ENCODE measurements at regions not wholly inside any gene's neighbourhood (a gene's known extent, or its start where the extent isn't known, plus 50 kb on each side); places are given as distances from the start of the nearest gene placed in this dataset.
A peak's percentile ranks its signal among the peaks of the same experiment; 100 is the strongest.

DNA sequence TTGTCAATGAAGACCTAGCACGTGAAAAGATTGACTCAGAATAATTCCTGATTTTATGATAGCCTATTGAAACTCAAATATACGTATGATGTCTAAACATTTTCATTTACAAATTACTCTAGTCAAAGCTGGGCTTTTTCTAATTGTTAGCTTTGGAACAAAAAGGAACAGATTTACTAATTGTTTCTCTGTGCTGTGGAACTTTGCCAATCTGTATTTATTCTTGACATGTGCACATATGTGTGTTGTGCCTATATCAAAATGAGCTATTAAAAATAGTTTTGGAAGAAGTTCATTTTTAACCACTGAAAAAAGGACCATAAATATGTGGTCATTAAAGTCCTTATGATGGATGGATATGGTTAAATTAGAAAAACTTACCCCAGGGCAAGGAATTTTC, 85.4 kb upstream of the PACRGL start:
- no peak for DNase-seq

DNA sequence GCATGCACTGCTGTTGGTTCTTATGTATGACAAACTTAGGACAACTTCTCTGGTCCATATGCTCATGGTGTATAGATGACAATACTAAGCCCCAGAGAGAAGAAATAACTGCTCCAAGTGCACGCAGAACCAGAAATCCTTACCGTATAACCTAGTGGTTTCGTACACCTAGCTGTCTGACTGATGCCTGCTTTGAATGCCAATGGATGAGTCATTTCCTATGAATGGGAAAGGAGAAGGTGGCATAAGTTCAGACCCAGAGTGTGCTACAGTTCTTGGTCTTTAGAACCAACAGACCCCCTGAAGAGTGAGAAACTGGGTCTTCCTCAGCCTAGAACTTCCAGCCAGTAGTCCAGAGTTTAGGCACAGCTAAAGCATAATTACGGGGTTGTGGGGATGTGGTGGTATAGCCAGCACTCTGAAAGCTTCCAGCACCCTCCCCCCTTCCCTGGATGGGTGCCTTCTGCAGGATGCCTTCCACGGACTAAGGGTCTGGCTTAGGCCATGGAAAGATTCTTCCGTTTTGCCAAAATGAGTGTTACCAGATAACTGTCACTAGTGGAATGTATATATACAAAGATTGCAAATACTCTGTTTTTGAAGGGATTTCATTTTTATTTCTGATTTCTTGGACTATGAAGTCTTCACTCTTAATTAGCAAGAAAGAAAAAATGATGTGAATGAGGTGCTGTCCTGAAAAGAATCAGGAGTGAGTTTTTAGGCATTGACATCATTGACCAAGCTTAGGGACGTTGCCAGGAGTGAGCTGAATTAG, 84.6 kb upstream of the PACRGL start:
- DNase-seq = no peak

DNA sequence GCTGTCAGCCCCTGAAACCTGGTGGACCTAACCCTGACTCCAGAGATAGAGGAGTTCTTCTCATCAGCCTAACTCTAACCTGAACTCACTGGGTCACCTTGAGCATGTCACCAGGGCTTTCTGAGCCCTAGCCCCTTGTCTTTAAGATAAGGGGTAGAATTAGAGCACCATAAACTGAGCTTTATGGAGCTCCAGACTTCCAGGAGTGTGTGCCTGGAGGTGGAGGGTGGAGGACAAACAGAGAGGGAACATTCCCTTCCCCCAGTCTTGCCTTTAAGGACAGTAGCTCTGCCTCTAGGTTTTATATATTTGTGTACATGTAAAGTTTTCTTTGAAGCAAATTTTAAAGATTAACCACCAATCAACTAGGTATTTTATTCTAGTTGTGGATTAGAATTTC, 83.9 kb upstream of the PACRGL start:
- DNase-seq = no peak

DNA sequence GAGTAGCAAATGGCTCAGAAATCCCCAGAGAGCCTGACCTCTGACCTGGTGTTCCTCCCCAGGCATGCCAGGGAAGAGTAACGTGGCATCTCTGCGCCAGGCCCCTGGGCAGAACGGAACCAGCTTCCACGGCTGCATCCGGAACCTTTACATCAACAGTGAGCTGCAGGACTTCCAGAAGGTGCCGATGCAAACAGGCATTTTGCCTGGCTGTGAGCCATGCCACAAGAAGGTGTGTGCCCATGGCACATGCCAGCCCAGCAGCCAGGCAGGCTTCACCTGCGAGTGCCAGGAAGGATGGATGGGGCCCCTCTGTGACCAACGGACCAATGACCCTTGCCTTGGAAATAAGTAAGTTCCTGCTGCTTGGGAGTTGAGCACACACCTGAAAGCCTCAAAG, 83.4 kb upstream of the PACRGL start:
- DNase-seq = no peak

DNA sequence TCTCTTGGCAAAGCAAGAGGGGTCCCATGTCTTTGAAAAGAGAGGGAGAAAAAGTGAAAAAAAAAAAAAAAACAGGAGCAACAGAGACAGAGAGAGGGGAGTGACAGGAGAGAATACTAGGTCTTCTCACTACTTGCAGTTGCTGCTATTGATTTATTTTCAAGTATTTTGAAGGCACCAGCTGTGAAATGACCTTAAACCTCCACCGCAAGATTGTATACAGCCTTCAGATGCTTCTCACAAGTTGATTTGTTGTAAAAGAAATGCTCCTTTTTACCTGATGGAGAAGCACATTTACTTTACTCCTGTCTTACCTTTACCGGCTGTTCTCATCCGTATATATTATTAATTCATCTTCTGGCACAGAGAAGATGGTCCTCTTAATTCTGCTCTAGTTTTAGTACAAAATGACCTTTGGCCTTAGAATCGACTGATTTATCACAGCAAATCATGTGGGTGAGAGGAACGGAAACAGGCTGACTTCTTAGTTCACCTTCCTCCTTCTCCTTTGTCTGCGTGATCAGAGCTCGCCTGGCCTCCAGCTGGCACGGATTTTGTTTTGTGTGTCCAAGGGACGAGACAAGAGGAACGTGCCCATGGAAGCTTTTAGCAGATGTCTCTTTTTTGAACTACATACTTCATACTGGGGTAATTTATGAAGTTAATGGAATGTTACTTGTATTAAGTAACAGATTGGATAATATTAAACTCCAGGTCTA, 82.4 kb upstream of the PACRGL start:
- DNase-seq = no peak

DNA sequence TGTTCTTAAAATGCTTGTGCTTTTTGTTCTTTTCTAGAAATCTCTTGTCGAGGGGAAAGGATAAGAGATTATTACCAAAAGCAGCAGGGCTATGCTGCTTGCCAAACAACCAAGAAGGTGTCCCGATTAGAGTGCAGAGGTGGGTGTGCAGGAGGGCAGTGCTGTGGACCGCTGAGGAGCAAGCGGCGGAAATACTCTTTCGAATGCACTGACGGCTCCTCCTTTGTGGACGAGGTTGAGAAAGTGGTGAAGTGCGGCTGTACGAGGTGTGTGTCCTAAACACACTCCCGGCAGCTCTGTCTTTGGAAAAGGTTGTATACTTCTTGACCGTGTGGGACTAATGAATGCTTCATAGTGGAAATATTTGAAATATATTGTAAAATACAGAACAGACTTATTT, 81.5 kb upstream of the PACRGL start:
- no peak for DNase-seq

DNA sequence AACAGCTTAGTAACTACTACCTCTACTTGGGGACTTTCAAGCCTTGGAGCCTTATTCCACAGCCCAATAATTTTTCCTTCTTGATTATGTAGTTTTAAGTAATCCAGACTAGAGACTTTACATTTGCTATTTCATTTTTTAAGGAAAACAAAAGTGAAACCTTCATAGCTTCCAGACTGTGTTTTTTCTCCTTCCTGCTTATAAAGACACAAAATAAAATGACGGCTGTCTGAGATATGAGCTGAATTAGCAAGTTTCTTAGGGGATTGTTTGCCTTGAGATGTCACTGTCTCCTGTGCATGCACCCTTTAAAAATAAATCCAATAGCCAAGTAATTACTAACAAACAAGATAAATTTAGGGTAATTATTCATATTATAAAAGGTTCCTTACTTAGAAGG, 78.8 kb upstream of the PACRGL start:
- no peak for DNase-seq

DNA sequence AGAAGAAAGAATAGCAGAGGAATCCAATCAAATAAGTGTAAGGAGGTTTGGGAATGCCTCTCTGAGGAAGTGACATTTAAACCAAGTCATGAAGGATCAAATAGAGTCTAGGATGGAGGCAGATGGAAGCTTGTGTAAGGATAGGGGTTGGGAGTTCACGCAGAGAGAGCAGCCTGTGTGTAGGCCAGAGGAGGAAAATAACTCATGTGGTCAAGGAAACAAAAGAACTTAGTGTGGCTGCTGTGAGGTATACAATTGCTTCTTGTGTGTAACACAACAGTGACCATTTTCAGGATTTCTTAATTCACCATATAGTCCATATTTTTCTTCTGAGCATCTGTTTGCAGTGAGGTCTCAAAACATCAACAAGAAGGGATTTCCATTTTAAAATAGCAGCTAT, 77.6 kb upstream of the PACRGL start:
- no peak for DNase-seq

DNA sequence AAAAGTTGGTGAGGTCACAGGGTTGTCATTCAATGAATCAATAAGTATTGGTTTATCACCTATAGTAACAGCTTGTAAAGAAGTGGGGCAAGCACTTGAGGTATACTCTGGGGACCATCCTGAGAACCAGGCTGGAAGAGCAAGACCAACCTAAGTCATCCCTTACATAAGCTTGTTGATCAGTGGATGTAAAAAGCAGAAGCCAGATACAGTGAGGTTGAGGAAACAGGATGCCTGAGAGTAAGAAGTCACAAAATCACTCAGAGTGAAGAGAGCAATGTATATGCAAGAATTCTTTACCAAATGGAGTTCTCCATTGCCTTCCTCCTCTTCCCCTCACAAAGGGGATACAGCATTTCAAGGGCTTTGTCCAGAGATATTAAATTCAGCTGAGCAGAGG, 76.3 kb upstream of the PACRGL start:
- DNase-seq = no peak

DNA sequence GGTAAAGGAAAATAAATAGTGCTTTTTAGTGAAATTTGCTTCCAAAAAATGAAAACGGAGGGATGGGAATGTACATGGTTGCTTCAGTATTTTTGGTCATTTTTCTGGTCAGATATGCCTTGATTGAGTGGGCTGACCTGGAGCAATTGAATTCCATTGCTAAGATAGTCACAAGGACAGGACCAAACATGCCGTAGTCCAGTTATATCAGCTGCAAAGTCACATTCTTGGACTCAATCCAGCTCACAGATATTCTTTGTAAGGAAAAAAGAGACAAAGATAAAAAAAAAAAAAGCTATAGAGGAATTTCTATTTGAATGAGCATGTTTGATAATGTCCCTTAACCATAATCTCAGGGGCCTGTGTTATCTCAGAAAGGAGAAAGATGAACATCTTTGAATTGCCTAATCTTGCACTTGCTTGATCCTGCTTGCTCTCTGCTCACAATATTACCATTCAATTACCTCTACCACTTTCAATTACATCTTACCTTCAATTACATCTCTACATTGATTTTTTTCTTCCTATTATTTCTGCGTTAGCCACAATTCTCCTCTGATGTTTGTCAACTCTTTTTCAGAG, 75.4 kb upstream of the PACRGL start:
- no peak for DNase-seq

DNA sequence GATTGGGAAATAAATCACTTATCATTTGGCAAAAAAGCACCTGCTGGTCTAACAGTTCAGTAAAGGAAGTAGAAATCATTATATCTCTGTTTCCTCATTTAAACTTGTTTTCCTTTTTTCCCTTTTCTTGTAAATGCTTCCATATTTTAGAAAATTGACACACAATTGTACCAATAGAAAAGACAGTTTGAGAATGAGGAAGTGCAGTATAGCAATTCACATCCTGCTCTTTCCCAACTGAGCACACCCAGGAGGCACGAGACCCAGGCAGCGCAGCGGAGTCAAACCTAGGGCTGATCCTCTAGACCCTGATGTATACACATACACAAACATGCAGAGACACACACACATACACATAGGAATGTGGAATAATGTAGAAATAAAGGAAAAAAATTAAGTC, 74.8 kb upstream of the PACRGL start:
- DNase-seq = peak; percentile 59

DNA sequence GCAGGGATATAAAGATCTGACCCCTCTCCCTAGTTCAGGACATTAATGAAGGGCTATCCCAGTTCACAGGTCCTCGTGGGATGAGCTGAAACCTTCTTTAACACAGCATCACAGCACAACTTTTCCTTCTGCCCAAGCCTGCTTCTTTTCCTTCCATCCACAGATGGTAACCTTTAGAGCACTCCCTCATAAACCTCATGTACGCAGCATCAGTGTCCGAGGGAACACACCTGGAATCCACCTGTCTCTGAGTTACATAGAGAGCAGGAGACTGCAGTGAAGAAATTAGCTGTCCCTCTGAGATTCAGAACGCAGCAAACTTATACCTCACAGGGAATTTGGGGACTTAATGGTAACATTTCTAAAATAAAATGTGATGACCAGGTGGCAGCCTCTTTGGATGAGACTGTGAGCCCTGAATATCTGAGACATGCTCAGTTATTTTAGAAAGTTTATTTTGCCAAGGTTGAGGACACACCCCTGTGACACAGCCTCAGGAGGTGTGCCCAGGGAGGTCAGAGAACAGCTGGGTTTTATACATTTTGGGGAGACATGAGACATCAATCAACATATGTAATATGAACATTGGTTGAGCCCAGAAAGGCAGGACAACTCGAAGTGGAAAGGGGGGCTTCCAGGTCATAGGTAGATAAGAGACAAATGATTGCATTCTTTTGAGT, 73.8 kb upstream of the PACRGL start:
- DNase-seq = no peak

DNA sequence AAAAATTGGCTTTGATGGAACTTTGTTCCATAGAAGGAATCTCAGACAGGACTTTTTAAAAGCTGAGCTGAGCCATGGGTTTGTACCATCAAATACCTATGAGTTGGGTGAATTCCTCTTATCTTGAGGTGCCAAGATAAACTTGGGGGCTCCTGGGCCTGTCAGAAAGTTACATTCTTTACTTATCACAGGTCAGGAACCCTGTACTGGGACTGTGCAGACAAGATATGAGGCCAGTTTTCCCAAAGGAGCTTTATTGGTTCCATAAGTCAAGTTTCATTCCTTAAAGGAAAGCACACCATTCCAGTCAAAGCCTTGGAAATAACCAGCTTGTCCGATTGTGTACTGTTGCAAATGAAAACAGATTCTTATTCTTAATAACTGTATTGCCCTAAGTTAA, 72.4 kb upstream of the PACRGL start:
- DNase-seq = no peak

DNA sequence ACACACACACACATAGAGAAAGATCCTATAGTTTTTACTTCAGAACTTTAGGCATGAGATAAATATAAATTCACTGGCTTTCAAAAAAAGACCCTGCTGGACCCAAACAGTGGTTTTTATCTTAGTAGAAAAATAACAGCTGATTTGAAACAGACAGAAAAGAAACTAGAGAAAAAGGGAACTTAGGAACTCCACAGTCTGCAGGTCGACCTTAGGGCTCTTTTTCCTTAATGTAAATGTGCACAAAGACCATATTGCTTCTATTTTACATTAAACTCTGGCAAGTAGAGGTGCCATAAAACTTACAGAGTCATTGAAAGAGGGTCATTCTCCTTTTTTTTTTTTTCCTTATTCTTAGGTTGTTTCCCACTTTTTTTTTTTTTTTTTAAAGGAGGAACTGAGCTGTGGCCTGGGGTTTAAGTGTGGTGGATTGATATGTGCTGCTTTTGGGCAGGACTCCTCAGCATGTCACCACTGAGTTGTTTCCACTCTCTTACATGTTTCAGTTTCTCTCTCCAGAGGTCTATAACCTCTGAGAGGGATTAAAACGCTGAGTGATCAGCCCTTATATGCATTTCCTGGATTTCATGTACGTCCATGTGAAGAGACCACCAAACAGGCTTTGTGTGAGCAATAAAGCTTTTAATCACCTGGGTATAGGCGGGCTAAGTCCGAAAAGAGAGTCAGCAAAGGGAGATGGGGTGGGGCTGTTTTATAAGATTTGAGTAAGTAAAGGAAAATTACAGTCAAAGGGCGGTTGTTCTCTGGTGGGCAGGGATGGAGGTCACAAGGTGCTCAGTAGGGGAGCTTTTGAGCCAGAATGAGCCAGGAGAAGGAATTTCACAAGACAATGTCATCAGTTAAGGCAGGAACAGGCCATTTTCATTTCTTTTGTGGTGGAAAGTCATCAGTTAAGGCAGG, 70.8 kb upstream of the PACRGL start:
- DNase-seq = no peak

DNA sequence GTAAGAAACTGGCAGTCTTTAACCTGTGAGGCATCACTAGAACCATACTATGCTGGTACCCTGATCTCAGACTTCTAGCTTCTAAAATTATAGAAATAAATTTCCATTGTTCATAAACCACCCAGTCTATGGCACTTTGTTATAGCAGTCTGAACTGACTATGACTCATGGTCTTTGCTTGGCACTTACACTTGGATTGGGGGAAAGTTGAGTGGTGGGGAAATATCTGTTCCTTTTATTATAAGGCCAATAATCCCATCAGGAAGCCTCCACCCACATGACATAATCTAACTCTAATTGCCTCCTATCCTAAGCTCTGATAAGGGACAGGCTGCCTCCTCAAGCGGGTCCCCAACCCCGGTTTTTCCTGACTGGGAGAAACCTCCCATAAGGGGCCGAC, 61.4 kb upstream of the PACRGL start:
- no peak for DNase-seq

DNA sequence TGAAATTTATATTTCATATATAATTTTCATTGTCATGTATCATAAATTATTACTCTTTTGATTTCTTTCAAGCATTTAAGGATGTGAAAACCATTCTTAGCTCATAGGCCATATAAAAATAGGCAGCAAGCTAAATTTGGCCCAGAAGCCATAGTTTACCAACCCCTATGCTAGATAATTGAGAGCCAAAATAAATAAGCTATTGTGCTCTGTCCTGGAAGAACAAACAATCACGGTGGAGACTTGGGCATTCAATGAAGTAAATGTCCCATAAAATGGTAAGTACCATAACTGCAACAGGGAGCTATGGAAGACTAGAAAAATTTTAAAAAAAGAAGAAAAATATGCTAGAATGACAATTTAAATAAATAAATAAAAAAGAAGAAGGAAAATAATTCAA, 60.9 kb upstream of the PACRGL start:
- DNase-seq = no peak

DNA sequence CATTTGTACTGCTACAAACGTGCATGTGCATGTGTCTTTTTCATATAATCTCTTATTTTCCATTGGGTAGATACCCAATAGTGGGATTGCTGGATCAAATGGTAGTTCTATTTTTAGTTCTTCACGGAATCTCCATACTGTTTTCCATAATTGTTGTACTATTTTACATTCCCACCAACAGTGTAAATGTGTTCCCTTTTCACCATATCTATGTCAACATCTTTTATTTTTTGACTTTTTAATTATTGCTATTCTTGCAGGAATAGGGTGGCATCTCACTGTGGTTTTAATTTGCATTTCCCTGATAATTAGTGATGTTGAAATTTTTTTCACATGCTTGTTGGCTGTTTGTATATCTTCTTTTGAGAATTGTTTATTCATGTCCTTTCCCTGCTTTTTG, 59.3 kb upstream of the PACRGL start:
- DNase-seq = no peak

DNA sequence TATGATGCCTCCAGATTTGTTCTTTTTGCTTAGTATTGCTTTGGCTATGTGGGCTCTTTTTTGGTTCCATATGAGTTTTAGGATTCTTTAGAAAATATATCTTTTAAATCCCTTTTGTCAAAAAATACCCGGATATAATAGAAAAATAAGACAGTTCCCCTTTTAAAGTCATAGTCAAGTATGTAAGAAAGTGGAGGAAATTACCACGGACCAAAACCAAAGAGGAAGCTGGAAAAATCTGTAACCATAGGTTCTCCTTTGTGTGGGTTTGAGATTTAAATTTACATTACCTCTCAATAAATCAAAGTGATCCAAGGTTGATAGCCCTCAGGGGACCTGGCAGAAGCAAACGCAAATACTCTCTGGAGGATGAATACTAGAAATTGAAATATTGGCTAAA, 58.3 kb upstream of the PACRGL start:
- DNase-seq = no peak

DNA sequence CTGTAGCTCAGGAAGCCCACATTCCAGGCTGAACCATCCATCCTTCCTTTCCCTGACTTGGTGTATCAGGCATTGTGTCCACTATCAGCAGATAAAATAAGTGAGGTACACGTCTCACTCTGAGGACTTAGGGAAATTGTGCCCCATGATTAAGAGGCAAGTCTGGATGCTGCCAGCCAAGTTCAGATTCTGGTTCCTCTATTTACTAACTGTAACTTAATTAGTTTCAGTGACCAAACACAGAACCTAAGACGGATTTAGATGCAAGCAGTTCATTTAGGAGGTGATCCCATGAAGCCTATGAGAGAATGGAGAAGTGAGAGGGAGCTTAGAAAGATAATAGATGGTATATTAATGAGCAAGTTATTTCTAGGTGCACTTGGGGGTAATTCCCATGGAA, 56.6 kb upstream of the PACRGL start:
- DNase-seq = no peak

DNA sequence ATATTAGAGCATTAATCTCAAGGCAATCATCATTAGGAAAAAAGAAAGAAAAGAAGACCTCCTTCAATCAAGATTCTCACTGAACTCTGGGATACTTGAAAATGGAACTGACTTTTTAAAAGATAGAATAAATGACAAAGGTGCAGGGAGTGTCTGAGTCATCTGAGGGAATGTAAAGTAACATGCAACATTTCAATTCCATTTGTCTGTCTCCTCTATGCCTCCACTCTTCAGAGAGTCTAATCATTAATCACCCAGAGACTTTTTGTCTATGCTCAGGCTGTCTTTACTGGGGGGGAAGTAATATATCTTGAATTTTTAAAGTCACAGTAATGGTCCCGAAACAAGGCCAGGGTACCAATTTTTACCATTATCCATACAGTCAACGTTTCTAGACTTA, 55.0 kb upstream of the PACRGL start:
- DNase-seq = no peak

DNA sequence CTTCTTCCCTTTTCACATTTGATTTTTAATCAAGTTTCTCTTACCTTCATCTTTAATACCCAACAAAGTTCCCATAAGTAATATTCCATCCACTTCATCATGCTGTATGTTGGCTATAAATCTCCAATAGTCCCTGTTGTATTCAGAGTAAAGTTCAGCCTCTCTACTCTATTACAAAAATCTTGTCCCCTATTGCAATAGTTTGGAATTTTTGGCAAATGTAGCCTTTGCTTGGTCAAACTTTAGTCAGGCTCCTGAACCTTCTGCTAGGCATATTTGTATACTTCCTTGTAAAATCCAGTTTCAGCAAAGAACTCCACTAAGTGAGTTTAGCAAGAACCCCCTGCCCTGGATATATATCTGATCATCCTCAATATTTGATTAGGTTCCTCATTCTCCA, 54.0 kb upstream of the PACRGL start:
- no peak for DNase-seq
